ENCODE measurements at regions not wholly inside any gene's neighbourhood (a gene's known extent, or its start where the extent isn't known, plus 50 kb on each side); places are given as distances from the start of the nearest gene placed in this dataset.

DNA sequence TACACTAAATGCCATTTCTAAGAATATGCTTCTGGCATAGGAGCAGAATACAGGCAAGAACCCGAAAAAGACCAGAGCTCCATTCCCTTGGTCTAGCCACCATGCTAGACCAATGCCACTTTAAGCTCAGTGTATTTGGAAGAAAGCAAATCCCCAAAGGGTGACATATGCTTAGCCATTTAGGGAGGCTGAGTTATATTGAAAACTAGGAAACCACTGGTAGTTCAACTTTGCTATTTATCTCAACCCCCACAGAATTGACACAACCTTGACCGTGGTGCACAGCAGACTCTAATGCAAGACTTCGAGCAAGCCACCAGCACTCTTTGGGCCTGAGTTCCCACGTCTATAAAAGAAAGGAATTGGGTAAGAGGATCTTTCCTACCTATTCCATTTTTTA, 167.9 kb downstream of the ADSS2 start:
- TF ChIP-seq, protein P1, sequence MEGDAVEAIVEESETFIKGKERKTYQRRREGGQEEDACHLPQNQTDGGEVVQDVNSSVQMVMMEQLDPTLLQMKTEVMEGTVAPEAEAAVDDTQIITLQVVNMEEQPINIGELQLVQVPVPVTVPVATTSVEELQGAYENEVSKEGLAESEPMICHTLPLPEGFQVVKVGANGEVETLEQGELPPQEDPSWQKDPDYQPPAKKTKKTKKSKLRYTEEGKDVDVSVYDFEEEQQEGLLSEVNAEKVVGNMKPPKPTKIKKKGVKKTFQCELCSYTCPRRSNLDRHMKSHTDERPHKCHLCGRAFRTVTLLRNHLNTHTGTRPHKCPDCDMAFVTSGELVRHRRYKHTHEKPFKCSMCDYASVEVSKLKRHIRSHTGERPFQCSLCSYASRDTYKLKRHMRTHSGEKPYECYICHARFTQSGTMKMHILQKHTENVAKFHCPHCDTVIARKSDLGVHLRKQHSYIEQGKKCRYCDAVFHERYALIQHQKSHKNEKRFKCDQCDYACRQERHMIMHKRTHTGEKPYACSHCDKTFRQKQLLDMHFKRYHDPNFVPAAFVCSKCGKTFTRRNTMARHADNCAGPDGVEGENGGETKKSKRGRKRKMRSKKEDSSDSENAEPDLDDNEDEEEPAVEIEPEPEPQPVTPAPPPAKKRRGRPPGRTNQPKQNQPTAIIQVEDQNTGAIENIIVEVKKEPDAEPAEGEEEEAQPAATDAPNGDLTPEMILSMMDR (IDR thresholded peaks at IDR 0.05 in 2 of 3, conservative IDR thresholded peaks at IDR 0.05 in 1 of 3; ENCODE audit: control insufficient read depth in 2 of 3, extremely low read depth in 1 of 3, insufficient read depth in 1 of 3, low read depth in 3 of 3, low read length in 3 of 3) = no peak
- TF ChIP-seq POLR2A (IDR thresholded peaks at IDR 0.05; ENCODE audit: low read depth, low read length) (no peak), BRCA1 (IDR thresholded peaks at IDR 0.05; ENCODE audit: low read depth, low read length) (no peak), NRF1 (conservative IDR thresholded peaks at IDR 0.05; ENCODE audit: low read depth, low read length) (no peak), MYC (IDR thresholded peaks at IDR 0.05; ENCODE audit: insufficient read depth, insufficient read length, insufficient replicate concordance, low read length, severe bottlenecking) (no peak), SUPT20H (IDR thresholded peaks at IDR 0.05; ENCODE audit: borderline replicate concordance, control insufficient read depth, low read depth, low read length) (no peak), STAT1 (conservative IDR thresholded peaks at IDR 0.05) (no peak), EP300 (IDR thresholded peaks at IDR 0.05; ENCODE audit: borderline replicate concordance in 1 of 2, control insufficient read depth in 1 of 2, low read depth in 2 of 2, low read length in 2 of 2) (no peak), EZH2 (IDR thresholded peaks at IDR 0.05; ENCODE audit: borderline replicate concordance, control insufficient read depth, low read depth, low read length) (no peak)
- TF ChIP-seq, protein P2, sequence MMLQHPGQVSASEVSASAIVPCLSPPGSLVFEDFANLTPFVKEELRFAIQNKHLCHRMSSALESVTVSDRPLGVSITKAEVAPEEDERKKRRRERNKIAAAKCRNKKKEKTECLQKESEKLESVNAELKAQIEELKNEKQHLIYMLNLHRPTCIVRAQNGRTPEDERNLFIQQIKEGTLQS (IDR thresholded peaks at IDR 0.05; ENCODE audit: borderline replicate concordance, extremely low read depth, low read depth, low read length) = no peak
- TF ChIP-seq, protein P3, sequence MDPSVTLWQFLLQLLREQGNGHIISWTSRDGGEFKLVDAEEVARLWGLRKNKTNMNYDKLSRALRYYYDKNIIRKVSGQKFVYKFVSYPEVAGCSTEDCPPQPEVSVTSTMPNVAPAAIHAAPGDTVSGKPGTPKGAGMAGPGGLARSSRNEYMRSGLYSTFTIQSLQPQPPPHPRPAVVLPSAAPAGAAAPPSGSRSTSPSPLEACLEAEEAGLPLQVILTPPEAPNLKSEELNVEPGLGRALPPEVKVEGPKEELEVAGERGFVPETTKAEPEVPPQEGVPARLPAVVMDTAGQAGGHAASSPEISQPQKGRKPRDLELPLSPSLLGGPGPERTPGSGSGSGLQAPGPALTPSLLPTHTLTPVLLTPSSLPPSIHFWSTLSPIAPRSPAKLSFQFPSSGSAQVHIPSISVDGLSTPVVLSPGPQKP (IDR thresholded peaks at IDR 0.05; ENCODE audit: low read depth, low read length) = no peak
